Sigmoid colon (tissue), 4 donors: ENCODE measurements at regions not wholly inside any gene's neighbourhood (a gene's known extent, or its start where the extent isn't known, plus 50 kb on each side); places are given as distances from the start of the nearest gene placed in this dataset.

Experiments
- EP300 ChIP-seq, 4 donors: sonication (generic); formaldehyde crosslinking; IDR thresholded peaks; one replicate each; pipeline ENCODE4 v1.6.1; 2017; ENCODE audit warnings: antibody characterized with exemption in 4 of 4
- POLR2A ChIP-seq, 2 donors: fragments of 450-650 bp; IDR thresholded peaks; one replicate each; pipeline ENCODE4 v1.6.1; 2016; ENCODE audit warnings: antibody characterized with exemption in 2 of 2, mild to moderate bottlenecking in 2 of 2, moderate library complexity in 2 of 2
- TF ChIP-seq, protein P1 (sequence below), 4 experiments: fragments of 450-650 bp in 3 of 4; fragments of 200-600 bp in 1 of 4; IDR thresholded peaks; one replicate each; pipeline ENCODE4 v1.5.1; 2016 to 2019; ENCODE audit warnings: antibody characterized with exemption in 4 of 4, mild to moderate bottlenecking in 3 of 4, moderate library complexity in 2 of 4

DNA sequence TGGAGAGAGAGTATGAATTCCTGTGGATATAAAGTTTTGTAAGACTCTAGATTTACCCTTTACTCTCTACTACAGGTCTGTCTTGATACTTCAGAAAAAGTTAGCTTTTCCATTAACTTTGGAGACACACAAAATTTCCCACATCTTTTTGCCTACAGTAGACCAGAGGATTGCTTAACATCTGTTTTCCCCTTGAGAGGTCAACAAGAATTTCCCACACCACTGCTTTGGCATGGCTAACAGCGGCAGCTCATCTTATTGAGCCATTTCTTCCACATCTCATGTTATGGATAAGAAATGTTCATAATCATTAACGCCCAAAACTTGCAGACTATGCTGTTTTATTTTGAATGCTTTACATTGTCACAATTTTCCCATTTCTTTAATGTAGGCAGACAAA lies 273.6 kb upstream of the RGPD4 start:
- TF ChIP-seq, protein P1, sequence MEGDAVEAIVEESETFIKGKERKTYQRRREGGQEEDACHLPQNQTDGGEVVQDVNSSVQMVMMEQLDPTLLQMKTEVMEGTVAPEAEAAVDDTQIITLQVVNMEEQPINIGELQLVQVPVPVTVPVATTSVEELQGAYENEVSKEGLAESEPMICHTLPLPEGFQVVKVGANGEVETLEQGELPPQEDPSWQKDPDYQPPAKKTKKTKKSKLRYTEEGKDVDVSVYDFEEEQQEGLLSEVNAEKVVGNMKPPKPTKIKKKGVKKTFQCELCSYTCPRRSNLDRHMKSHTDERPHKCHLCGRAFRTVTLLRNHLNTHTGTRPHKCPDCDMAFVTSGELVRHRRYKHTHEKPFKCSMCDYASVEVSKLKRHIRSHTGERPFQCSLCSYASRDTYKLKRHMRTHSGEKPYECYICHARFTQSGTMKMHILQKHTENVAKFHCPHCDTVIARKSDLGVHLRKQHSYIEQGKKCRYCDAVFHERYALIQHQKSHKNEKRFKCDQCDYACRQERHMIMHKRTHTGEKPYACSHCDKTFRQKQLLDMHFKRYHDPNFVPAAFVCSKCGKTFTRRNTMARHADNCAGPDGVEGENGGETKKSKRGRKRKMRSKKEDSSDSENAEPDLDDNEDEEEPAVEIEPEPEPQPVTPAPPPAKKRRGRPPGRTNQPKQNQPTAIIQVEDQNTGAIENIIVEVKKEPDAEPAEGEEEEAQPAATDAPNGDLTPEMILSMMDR (IDR thresholded peaks at IDR 0.05), result no peak
- TF ChIP-seq POLR2A (IDR thresholded peaks at IDR 0.05), result no peak
- no peak for TF ChIP-seq EP300 (IDR thresholded peaks at IDR 0.05)
